Panc1 (cell line): ENCODE measurements at regions not wholly inside any gene's neighbourhood (a gene's known extent, or its start where the extent isn't known, plus 50 kb on each side); places are given as distances from the start of the nearest gene placed in this dataset.

Source experiments
- ATAC-seq: fragments of 200-7000 bp; cut with Tn5 transposase; 2 replicates; pipeline ENCODE4 v1.9.1; 2020; ENCODE audit warnings: mild to moderate bottlenecking, moderate library complexity
- BruUV-seq: library from RNA; stranded (reverse); fragments of 400-500 nt; replicated peaks from 2 replicates; lab custom pipeline; 2021; lab: Mats Ljungman, UMichigan
- CTCF ChIA-PET: fragments of 300-600 bp; sonication (Branson Sonifier 250); formaldehyde crosslinking; loops from one replicate; lab custom pipeline; 2022; ENCODE audit warnings: antibody characterized with exemption; lab: Charles Lee
- POLR2A ChIA-PET: fragments of 300-600 bp; sonication (Branson Sonifier 250); formaldehyde crosslinking; loops from one replicate; lab custom pipeline; 2022; ENCODE audit warnings: antibody characterized with exemption; lab: Charles Lee
- DNase-seq: peaks from one replicate; pipeline ENCODE4 v3.0.0-alpha.2; 2010; ENCODE audit warnings: low read depth, low spot score
- H3K27ac ChIP-seq: 2 replicates; pipeline ENCODE4 v1.5.1; 2011; ENCODE audit warnings: mild to moderate bottlenecking, low read length, inconsistent platforms
- H3K27me3 ChIP-seq: fragments of 200-500 bp; sonication (Bioruptor generic); 2 replicates; pipeline ENCODE4 v1.6.0; 2014; ENCODE audit warnings: low read length, inconsistent platforms; ENCODE audit not compliant: control insufficient read depth, insufficient read depth
- H3K36me3 ChIP-seq: fragments of 200-500 bp; sonication (Bioruptor generic); 2 replicates; pipeline ENCODE4 v1.5.1; 2014; ENCODE audit warnings: inconsistent platforms, mild to moderate bottlenecking, low read length, moderate library complexity; ENCODE audit not compliant: control insufficient read depth, insufficient read depth
- H3K4me1 ChIP-seq: 2 replicates; pipeline ENCODE4 v1.5.1; 2011; ENCODE audit warnings: inconsistent platforms, mild to moderate bottlenecking, low read length, moderate library complexity; ENCODE audit not compliant: control insufficient read depth, insufficient read depth
- H3K4me3 ChIP-seq, 2 experiments: 2 replicates each; pipeline ENCODE4 v1.5.1; 2011 to 2012; ENCODE audit warnings: low read depth in 2 of 2, low read length in 2 of 2, mild to moderate bottlenecking in 2 of 2, inconsistent platforms in 1 of 2, moderate library complexity in 1 of 2
- H3K9me3 ChIP-seq: fragments of 200-500 bp; sonication (Bioruptor generic); 2 replicates; pipeline ENCODE4 v1.5.1; 2014; ENCODE audit warnings: low read depth, mild to moderate bottlenecking, inconsistent platforms, low read length, moderate library complexity; ENCODE audit not compliant: control insufficient read depth, insufficient read depth
- CTCF ChIP-seq: fragments of 450-650 bp; IDR thresholded peaks from 2 replicates; pipeline ENCODE4 v1.5.1; 2017; ENCODE audit warnings: mild to moderate bottlenecking
- POLR2AphosphoS5 ChIP-seq: IDR thresholded peaks from 2 replicates; pipeline ENCODE4 v1.6.1; 2012; ENCODE audit warnings: mild to moderate bottlenecking, low read depth, low read length, moderate library complexity
- SIN3A ChIP-seq: IDR thresholded peaks from 2 replicates; pipeline ENCODE4 v1.6.1; 2012; ENCODE audit warnings: low read depth, mild to moderate bottlenecking, low read length, moderate library complexity, borderline replicate concordance; ENCODE audit not compliant: insufficient read depth
- TCF7L2 ChIP-seq: IDR thresholded peaks from 2 replicates; pipeline ENCODE4 v1.6.1; 2011; ENCODE audit warnings: mild to moderate bottlenecking, low read depth, low read length, inconsistent platforms
- in situ Hi-C: cut with HindIII; loops from 2 replicates; pipeline ENCODE4 v1.10.0; 2016; ENCODE audit warnings: low sequenced_read_pairs, low pct_unique_long_range_greater_than_20kb
- intact Hi-C: fragments of 100-400 bp; cut with micrococcal nuclease; formaldehyde crosslinking; loops from one replicate; pipeline ENCODE4 v1.10.0; 2022; ENCODE audit not compliant: unreplicated experiment
- TF ChIP-seq, protein P1 (sequence below), 2 experiments: IDR thresholded peaks; 2 replicates each; pipeline ENCODE4 v1.6.1; 2011 to 2012; ENCODE audit warnings: low read depth in 2 of 2, control low read depth in 1 of 2, low read length in 1 of 2, mild to moderate bottlenecking in 1 of 2, moderate library complexity in 1 of 2; ENCODE audit not compliant: insufficient read depth in 1 of 2

DNA sequence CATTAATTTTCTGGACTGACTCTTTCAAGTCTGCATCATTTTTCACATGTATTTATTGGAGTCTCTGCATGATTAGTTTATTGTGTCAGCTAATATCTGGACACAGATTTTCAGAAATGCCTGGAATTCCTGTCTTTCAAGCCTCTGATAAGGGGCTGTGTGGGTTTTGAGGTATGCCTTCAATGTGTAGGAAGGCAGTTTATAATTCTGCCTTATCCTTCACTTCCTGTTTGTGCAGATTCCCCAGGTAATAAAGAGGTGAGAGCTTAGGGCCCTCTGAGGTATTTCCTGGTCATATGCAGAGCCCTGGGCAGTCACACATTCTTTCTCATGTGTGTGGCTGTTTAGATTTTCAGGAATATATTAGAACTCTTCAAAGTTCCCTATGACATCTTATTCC is 79.4 kb upstream of the PRKCQ start:
- DNase-seq (no peak), ATAC-seq (no peak)
- no peaks in the 10 kb centered on the region for H3K4me1 ChIP-seq
- no TSS peak for BruUV-seq
- no peak overlapping the region for H3K4me3 ChIP-seq
- in situ Hi-C loops = no loop called here
- POLR2A ChIA-PET = interaction anchor here (0.6 kb wide), 1 partner anchor 216 kb away, joined by 3 read pairs; no protein-coding TSS in a partner anchor
- H3K9me3 ChIP-seq = no peaks in the 10 kb centered on the region
- TF ChIP-seq SIN3A = no peak
- TF ChIP-seq, protein P1, sequence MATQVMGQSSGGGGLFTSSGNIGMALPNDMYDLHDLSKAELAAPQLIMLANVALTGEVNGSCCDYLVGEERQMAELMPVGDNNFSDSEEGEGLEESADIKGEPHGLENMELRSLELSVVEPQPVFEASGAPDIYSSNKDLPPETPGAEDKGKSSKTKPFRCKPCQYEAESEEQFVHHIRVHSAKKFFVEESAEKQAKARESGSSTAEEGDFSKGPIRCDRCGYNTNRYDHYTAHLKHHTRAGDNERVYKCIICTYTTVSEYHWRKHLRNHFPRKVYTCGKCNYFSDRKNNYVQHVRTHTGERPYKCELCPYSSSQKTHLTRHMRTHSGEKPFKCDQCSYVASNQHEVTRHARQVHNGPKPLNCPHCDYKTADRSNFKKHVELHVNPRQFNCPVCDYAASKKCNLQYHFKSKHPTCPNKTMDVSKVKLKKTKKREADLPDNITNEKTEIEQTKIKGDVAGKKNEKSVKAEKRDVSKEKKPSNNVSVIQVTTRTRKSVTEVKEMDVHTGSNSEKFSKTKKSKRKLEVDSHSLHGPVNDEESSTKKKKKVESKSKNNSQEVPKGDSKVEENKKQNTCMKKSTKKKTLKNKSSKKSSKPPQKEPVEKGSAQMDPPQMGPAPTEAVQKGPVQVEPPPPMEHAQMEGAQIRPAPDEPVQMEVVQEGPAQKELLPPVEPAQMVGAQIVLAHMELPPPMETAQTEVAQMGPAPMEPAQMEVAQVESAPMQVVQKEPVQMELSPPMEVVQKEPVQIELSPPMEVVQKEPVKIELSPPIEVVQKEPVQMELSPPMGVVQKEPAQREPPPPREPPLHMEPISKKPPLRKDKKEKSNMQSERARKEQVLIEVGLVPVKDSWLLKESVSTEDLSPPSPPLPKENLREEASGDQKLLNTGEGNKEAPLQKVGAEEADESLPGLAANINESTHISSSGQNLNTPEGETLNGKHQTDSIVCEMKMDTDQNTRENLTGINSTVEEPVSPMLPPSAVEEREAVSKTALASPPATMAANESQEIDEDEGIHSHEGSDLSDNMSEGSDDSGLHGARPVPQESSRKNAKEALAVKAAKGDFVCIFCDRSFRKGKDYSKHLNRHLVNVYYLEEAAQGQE (IDR thresholded peaks at IDR 0.05; ENCODE audit: insufficient read depth in 1 of 2, low read depth in 2 of 2, low read length in 1 of 2) = no peak
- no peak for TF ChIP-seq POLR2AphosphoS5
- TF ChIP-seq CTCF = no peak
- H3K27me3 ChIP-seq = no peaks in the 10 kb centered on the region
- no peak overlapping the region for H3K27ac ChIP-seq
- H3K36me3 ChIP-seq = no peaks in the 10 kb centered on the region
- CTCF ChIA-PET = no interaction called here
- intact Hi-C loops = no loop called here

DNA sequence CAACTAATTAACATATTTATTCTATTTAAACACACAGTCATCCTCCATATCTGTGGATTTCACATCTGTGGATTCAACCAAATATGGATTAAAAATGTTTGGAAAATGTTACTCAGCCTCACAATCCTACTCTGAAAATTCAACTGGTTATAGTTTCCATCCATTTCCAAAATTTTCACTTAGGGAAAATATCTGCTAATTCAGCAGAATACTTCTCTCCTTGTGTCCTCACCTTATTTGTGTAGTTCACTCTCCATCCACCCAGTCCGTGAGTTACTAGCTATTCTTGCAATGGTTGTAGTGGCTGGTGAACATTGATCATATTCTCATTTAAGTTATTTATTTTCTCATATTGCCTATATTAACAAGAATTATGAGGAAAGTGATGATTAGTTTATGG is 77.6 kb upstream of the PRKCQ start:
- no peak for TF ChIP-seq CTCF
- no peak for TF ChIP-seq SIN3A
- TF ChIP-seq, protein P1 (IDR thresholded peaks at IDR 0.05; ENCODE audit: insufficient read depth in 1 of 2, low read depth in 2 of 2, low read length in 1 of 2) = no peak
- TF ChIP-seq POLR2AphosphoS5 = no peak
- TF ChIP-seq TCF7L2 = no peak
- Histone ChIP-seq H3K9me3 (no peaks in the 10 kb centered on the region), H3K4me1 (no peaks in the 10 kb centered on the region), H3K27ac (no peak overlapping the region), H3K27me3 (no peaks in the 10 kb centered on the region), H3K36me3 (no peaks in the 10 kb centered on the region), H3K4me3 (no peak overlapping the region)
- in situ Hi-C loops = no loop called here
- POLR2A ChIA-PET = no interaction called here
- BruUV-seq = no TSS peak
- CTCF ChIA-PET = no interaction called here
- intact Hi-C loops = no loop called here
- DNase-seq = no peak
- ATAC-seq = no peak
